CD4-positive, alpha-beta memory T cell (primary cell): ENCODE measurements at regions not wholly inside any gene's neighbourhood (a gene's known extent, or its start where the extent isn't known, plus 50 kb on each side); places are given as distances from the start of the nearest gene placed in this dataset.

Experiments used
- CTCF ChIA-PET: fragments of 350-600 bp; sonication (Branson Sonifier 250); formaldehyde crosslinking; loops from one replicate; lab custom pipeline; 2021; ENCODE audit warnings: inconsistent platforms; ENCODE audit not compliant: partially characterized antibody; lab: Charles Lee
- POLR2A ChIA-PET: fragments of 350-600 bp; sonication (Branson Sonifier 250); formaldehyde crosslinking; loops from one replicate; lab custom pipeline; 2021; ENCODE audit not compliant: partially characterized antibody; lab: Charles Lee
- DNase-seq, 5 donors: peaks; one replicate each; pipeline versions ENCODE4 v3.0.0 to v3.0.0-alpha.2; 2020 to 2022; ENCODE audit warnings: mixed read lengths in 1 of 5
- H3K27ac ChIP-seq: one replicate; pipeline ENCODE4 v1.7.0; 2013; ENCODE audit warnings: low read depth, low read length
- H3K27me3 ChIP-seq: 2 replicates; pipeline ENCODE4 v1.7.0; 2013; ENCODE audit warnings: mild to moderate bottlenecking, low read length, moderate library complexity; ENCODE audit not compliant: insufficient read depth
- H3K36me3 ChIP-seq: 2 replicates; pipeline ENCODE4 v1.7.0; 2013; ENCODE audit warnings: mild to moderate bottlenecking, low read length, moderate library complexity; ENCODE audit not compliant: insufficient read depth
- H3K4me1 ChIP-seq: 2 replicates; pipeline ENCODE4 v1.7.0; 2013; ENCODE audit warnings: mild to moderate bottlenecking, low read length, moderate library complexity; ENCODE audit not compliant: insufficient read depth
- H3K4me3 ChIP-seq, 2 donors: one replicate each; pipeline ENCODE4 v1.7.0; 2013; ENCODE audit warnings: low read length in 2 of 2, mild to moderate bottlenecking in 1 of 2
- H3K9me3 ChIP-seq, 2 donors: one replicate each; pipeline ENCODE4 v1.7.0; 2013; ENCODE audit warnings: low read length in 2 of 2, control low read depth in 1 of 2; ENCODE audit not compliant: control insufficient read depth in 1 of 2
- H3K27ac Mint-ChIP-seq, 7 donors: one replicate each; pipeline ENCODE4 v1.8.0; 2020 to 2021; ENCODE audit warnings: mixed read lengths in 7 of 7, mild to moderate bottlenecking in 6 of 7, inconsistent platforms in 3 of 7, moderate library complexity in 3 of 7
- H3K27me3 Mint-ChIP-seq, 2 donors: one replicate each; pipeline ENCODE4 v1.8.0; 2020 to 2021; ENCODE audit warnings: mixed read lengths in 2 of 2
- H3K36me3 Mint-ChIP-seq, 2 donors: one replicate each; pipeline ENCODE4 v1.8.0; 2020 to 2021; ENCODE audit warnings: mixed read lengths in 2 of 2, inconsistent platforms in 1 of 2, mild to moderate bottlenecking in 1 of 2
- H3K4me1 Mint-ChIP-seq, 4 donors: one replicate each; pipeline ENCODE4 v1.8.0; 2020 to 2021; ENCODE audit warnings: mixed read lengths in 4 of 4, mild to moderate bottlenecking in 1 of 4
- H3K4me3 Mint-ChIP-seq, 8 donors: one replicate each; pipeline ENCODE4 v1.8.0; 2020 to 2021; ENCODE audit warnings: mixed read lengths in 8 of 8, mild to moderate bottlenecking in 7 of 8, moderate library complexity in 6 of 8, inconsistent platforms in 3 of 8
- H3K9me3 Mint-ChIP-seq, 8 donors: one replicate each; pipeline ENCODE4 v1.8.0; 2020 to 2021; ENCODE audit warnings: mixed read lengths in 8 of 8, mild to moderate bottlenecking in 5 of 8, inconsistent platforms in 3 of 8, moderate library complexity in 1 of 8
- intact Hi-C: fragments of 100-400 bp; cut with micrococcal nuclease; formaldehyde crosslinking; loops from one replicate; pipeline ENCODE4 v1.15.1; 2023

GRCh38 chr9:108484468-108484867 is 371.3 kb downstream of the ACTL7B start:
- Histone ChIP-seq H3K27ac (no peak overlapping the region), H3K4me3 (no peak overlapping the region), H3K27me3 (no peaks in the 10 kb centered on the region), H3K36me3 (no peaks in the 10 kb centered on the region), H3K4me1 (no peaks in the 10 kb centered on the region), H3K9me3 (no peaks in the 10 kb centered on the region)
- H3K4me3 Mint-ChIP-seq: no peak overlapping the region
- H3K27me3 Mint-ChIP-seq: no peaks in the 10 kb centered on the region
- no peak for DNase-seq
- no peak overlapping the region for H3K27ac Mint-ChIP-seq
- CTCF ChIA-PET: no interaction called here
- POLR2A ChIA-PET: no interaction called here
- H3K4me1 Mint-ChIP-seq: no peaks in the 10 kb centered on the region
- peaks cover 0 to 16% (median 5%) of the 10 kb centered on the region in 8 donors for H3K9me3 Mint-ChIP-seq
- intact Hi-C loops: no loop called here
- H3K36me3 Mint-ChIP-seq: no peaks in the 10 kb centered on the region

GRCh38 chr9:108483676-108484075 is 372.1 kb downstream of the ACTL7B start:
- Histone ChIP-seq H3K27ac (no peak overlapping the region), H3K36me3 (no peaks in the 10 kb centered on the region), H3K9me3 (no peaks in the 10 kb centered on the region), H3K4me1 (no peaks in the 10 kb centered on the region), H3K27me3 (no peaks in the 10 kb centered on the region), H3K4me3 (no peak overlapping the region)
- no peaks in the 10 kb centered on the region for H3K36me3 Mint-ChIP-seq
- no peaks in the 10 kb centered on the region for H3K27me3 Mint-ChIP-seq
- POLR2A ChIA-PET: no interaction called here
- H3K9me3 Mint-ChIP-seq: peaks cover 0 to 11% (median 4%) of the 10 kb centered on the region in 8 donors
- no peak overlapping the region for H3K27ac Mint-ChIP-seq
- CTCF ChIA-PET: no interaction called here
- H3K4me3 Mint-ChIP-seq: no peak overlapping the region
- no peaks in the 10 kb centered on the region for H3K4me1 Mint-ChIP-seq
- no peak for DNase-seq
- intact Hi-C loops: no loop called here

- Mint-ChIP-seq H3K27me3 (no peaks in the 10 kb centered on the region), H3K4me1 (no peaks in the 10 kb centered on the region), H3K27ac (no peak overlapping the region), H3K36me3 (no peaks in the 10 kb centered on the region), H3K4me3 (no peak overlapping the region), H3K9me3 (peaks cover 0 to 4% (median 2%) of the 10 kb centered on the region in 8 donors)
- Histone ChIP-seq H3K27me3 (no peaks in the 10 kb centered on the region), H3K4me1 (no peaks in the 10 kb centered on the region), H3K4me3 (no peak overlapping the region), H3K27ac (no peak overlapping the region), H3K9me3 (no peaks in the 10 kb centered on the region), H3K36me3 (no peaks in the 10 kb centered on the region)
- DNase-seq: no peak
- POLR2A ChIA-PET: no interaction called here
- intact Hi-C loops: no loop called here
- CTCF ChIA-PET: no interaction called here
These were observed 375.7 kb downstream of the ACTL7B start for GRCh38 chr9:108479989-108480652.

DNA sequence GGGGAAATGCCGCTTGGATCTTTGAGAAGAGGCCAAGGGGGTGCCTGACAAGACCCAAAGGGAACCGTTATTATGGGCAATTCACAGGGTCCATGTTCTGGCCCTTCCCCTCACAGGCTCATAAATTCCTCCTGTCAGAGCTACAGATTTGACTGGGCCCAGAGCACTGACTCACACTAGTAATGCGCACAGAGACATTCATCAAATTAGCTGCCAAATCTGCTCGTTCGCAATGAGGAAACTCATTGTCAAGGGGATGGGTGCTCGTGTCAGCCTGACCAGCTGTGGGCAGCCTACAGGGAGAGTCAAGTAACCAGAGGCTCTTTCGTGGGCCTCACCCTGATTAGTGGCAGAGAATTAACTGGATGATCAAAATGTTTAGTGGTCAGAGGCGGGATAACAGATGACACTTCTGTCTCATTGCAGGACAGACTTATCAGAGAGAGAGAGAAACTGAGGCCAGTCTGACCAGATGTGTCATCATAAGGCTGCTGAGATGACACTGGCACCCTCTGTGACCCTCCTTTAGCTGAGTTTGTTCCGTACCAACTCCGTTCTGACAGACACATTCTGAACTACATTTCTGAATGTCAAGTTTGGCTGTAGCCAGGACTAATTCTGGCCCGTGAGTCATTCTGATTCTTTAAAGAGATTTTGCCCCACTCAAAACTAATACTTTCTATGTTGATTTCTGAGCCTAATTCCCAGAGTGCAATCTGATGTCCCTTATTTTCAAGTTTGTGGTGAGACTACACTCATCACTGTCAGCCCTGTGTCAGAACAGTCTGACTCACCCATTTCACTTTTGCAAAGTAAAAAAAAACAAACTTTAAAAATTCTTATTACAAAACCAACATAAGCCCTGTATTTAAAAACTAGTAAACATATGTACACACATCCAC is 377.1 kb downstream of the ACTL7B start:
- ChIA-PET CTCF (no interaction called here), POLR2A (no interaction called here)
- no peaks in the 10 kb centered on the region for H3K4me1 Mint-ChIP-seq
- H3K4me3 ChIP-seq: no peak overlapping the region
- no peak overlapping the region for H3K27ac Mint-ChIP-seq
- H3K36me3 ChIP-seq: no peaks in the 10 kb centered on the region
- intact Hi-C loops: no loop called here
- peaks cover 0 to 7% (median 2%) of the 10 kb centered on the region in 8 donors for H3K9me3 Mint-ChIP-seq
- H3K4me1 ChIP-seq: no peaks in the 10 kb centered on the region
- no peaks in the 10 kb centered on the region for H3K27me3 ChIP-seq
- no peaks in the 10 kb centered on the region for H3K36me3 Mint-ChIP-seq
- no peak for DNase-seq
- no peak overlapping the region for H3K4me3 Mint-ChIP-seq
- H3K27me3 Mint-ChIP-seq: no peaks in the 10 kb centered on the region
- no peaks in the 10 kb centered on the region for H3K9me3 ChIP-seq
- no peak overlapping the region for H3K27ac ChIP-seq

DNA sequence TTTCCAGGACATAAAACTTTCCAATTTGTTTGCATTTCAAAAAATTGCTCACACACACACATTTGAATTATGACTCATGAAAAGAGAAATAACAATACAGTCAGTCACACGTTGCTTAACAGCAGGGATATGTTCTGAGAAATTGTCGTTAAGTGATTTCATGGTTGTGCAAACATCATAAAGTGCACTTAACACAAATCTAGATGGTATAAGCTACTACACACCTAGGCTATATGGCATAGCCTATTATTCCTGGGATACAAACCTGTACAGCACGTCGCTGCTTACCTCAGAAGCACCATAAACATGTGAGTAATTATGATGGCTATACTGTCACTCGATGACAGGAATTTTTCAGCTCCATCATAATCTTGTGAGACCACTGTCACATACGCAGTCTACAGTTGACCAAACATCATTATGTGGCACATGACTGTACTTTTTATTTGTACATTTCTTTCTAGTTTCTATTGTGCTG is 378.2 kb downstream of the ACTL7B start:
- ChIA-PET POLR2A (no interaction called here), CTCF (no interaction called here)
- intact Hi-C loops: no loop called here
- H3K4me1 ChIP-seq: no peaks in the 10 kb centered on the region
- Mint-ChIP-seq H3K27me3 (no peaks in the 10 kb centered on the region), H3K4me3 (no peak overlapping the region), H3K27ac (no peak overlapping the region), H3K9me3 (peaks cover 0 to 3% (median 2%) of the 10 kb centered on the region in 8 donors), H3K4me1 (no peaks in the 10 kb centered on the region), H3K36me3 (no peaks in the 10 kb centered on the region)
- DNase-seq: no peak
- no peak overlapping the region for H3K27ac ChIP-seq
- H3K36me3 ChIP-seq: no peaks in the 10 kb centered on the region
- H3K9me3 ChIP-seq: no peaks in the 10 kb centered on the region
- H3K4me3 ChIP-seq: no peak overlapping the region
- H3K27me3 ChIP-seq: no peaks in the 10 kb centered on the region

- Mint-ChIP-seq H3K4me3 (no peak overlapping the region), H3K4me1 (no peaks in the 10 kb centered on the region), H3K27me3 (no peaks in the 10 kb centered on the region), H3K36me3 (no peaks in the 10 kb centered on the region), H3K9me3 (peaks cover 0 to 4% (median 2%) of the 10 kb centered on the region in 8 donors), H3K27ac (no peak overlapping the region)
- H3K4me1 ChIP-seq: no peaks in the 10 kb centered on the region
- intact Hi-C loops: no loop called here
- DNase-seq: no peak
- no peaks in the 10 kb centered on the region for H3K36me3 ChIP-seq
- ChIA-PET POLR2A (no interaction called here), CTCF (no interaction called here)
- no peaks in the 10 kb centered on the region for H3K9me3 ChIP-seq
- H3K27ac ChIP-seq: no peak overlapping the region
- H3K27me3 ChIP-seq: no peaks in the 10 kb centered on the region
- H3K4me3 ChIP-seq: no peak overlapping the region
These were observed 379.2 kb downstream of the ACTL7B start for GRCh38 chr9:108476574-108476973.

GRCh38 chr9:108475813-108476212 is 380.0 kb downstream of the ACTL7B start:
- intact Hi-C loops: no loop called here
- ChIA-PET POLR2A (no interaction called here), CTCF (no interaction called here)
- no peak overlapping the region for H3K27ac ChIP-seq
- Mint-ChIP-seq H3K27ac (no peak overlapping the region), H3K4me3 (no peak overlapping the region), H3K36me3 (no peaks in the 10 kb centered on the region), H3K4me1 (no peaks in the 10 kb centered on the region), H3K27me3 (no peaks in the 10 kb centered on the region), H3K9me3 (peaks cover 0 to 4% (median 3%) of the 10 kb centered on the region in 8 donors)
- H3K27me3 ChIP-seq: no peaks in the 10 kb centered on the region
- H3K9me3 ChIP-seq: no peaks in the 10 kb centered on the region
- H3K4me1 ChIP-seq: no peaks in the 10 kb centered on the region
- no peak for DNase-seq
- H3K36me3 ChIP-seq: no peaks in the 10 kb centered on the region
- no peak overlapping the region for H3K4me3 ChIP-seq
